Pancreas (tissue), 10 donors: ENCODE measurements at regions not wholly inside any gene's neighbourhood (a gene's known extent, or its start where the extent isn't known, plus 50 kb on each side); places are given as distances from the start of the nearest gene placed in this dataset.

ENCODE experiments used
- ATAC-seq, 4 donors: fragments of 200-7000 bp; cut with Tn5 transposase; one replicate each; pipeline versions ENCODE4 v1.8.0 to v1.9.1; 2020; ENCODE audit warnings: mild to moderate bottlenecking in 4 of 4, moderate library complexity in 4 of 4
- DNase-seq, 6 donors: peaks; one replicate each; pipeline ENCODE4 v3.0.0-alpha.2; 2020
- FAIRE-seq: peaks from 2 replicates; lab custom pipeline; 2012; peaks lifted over from hg19 to GRCh38; lab: Jason Lieb, UNC
- H3K27ac ChIP-seq, 4 donors: fragments of 200-600 bp; sonication (generic); 1 replicate in 3 of 4; 2 replicates in 1 of 4; pipeline versions ENCODE4 v1.5.0 to v1.8.0; 2020
- H3K27me3 ChIP-seq, 4 donors: fragments of 200-600 bp; one replicate each; pipeline ENCODE4 v1.8.0; 2021
- H3K36me3 ChIP-seq, 3 donors: fragments of 200-600 bp; sonication (generic) in 1 of 3; one replicate each; pipeline versions ENCODE4 v1.5.0 to v1.8.0; 2020 to 2021
- H3K4me1 ChIP-seq, 3 donors: fragments of 200-600 bp; one replicate each; pipeline ENCODE4 v1.8.0; 2021
- H3K4me3 ChIP-seq, 4 donors: fragments of 200-600 bp; sonication (generic) in 2 of 4; one replicate each; pipeline versions ENCODE4 v1.5.0 to v1.8.0; 2020 to 2021
- H3K9me3 ChIP-seq, 4 donors: fragments of 200-600 bp; one replicate each; pipeline ENCODE4 v1.8.0; 2021
- CTCF ChIP-seq, 4 donors: fragments of 200-600 bp; sonication (generic) in 3 of 4; IDR thresholded peaks; one replicate each; pipeline versions ENCODE4 v1.5.0 to v1.8.0; 2021; ENCODE audit warnings: antibody characterized with exemption in 4 of 4
- WGBS, 2 donors: extraction: QIAGEN DNeasy Blood & Tissue Kit; methylation state at CpG; one replicate each; pipeline ENCODE4 v1.1.7; 2013; 5-methylcytosine and 5-hydroxymethylcytosine counted together
- intact Hi-C, 3 donors: fragments of 100-400 bp; cut with DNase I; formaldehyde crosslinking; loops; one replicate each; pipeline versions ENCODE4 v1.11.1 to v1.14.2; 2022
- donor health status: healthy with polysubstance abuse.
- donor health status: DM: no; HTN: no; CAD: no; lungs with moderate emphysema.
- donor health status: DM: no; HTN: no; CAD: no.
- donor health status: control.
- donor health status: control.
- donor health status: Bipolar disorder and iron deficiency.
- donor health status: DM: yes; HTN: yes; CAD: no.
- donor health status: DM: no; HTN: no; CAD: no.
- donor health status: DM: no; HTN: no; CAD: no.
- donor health status: DM: yes; HTN: yes; CAD: no.

- ATAC-seq (no peak), FAIRE-seq (no peak), DNase-seq (no peak)
- WGBS, 2 donors = 69 to 70% methylated on average over 4 of the region's 4 CpGs
- H3K36me3 ChIP-seq = no peaks in the 10 kb centered on the region
- H3K4me1 ChIP-seq = no peaks in the 10 kb centered on the region
- H3K9me3 ChIP-seq = no peaks in the 10 kb centered on the region
- intact Hi-C loops = no loop called here
- no peaks in the 10 kb centered on the region for H3K27me3 ChIP-seq
- H3K4me3 ChIP-seq = no peak overlapping the region
- no peak for TF ChIP-seq CTCF (IDR thresholded peaks at IDR 0.05)
- no peak overlapping the region for H3K27ac ChIP-seq
These were observed 105.7 kb upstream of the SLC14A2 start for GRCh38 chr18:45509535-45509934.

GRCh38 chr18:45510656-45511055 is 104.6 kb upstream of the SLC14A2 start:
- TF ChIP-seq CTCF (IDR thresholded peaks at IDR 0.05) = no peak
- no peaks in the 10 kb centered on the region for H3K27me3 ChIP-seq
- H3K36me3 ChIP-seq = no peaks in the 10 kb centered on the region
- FAIRE-seq (no peak), DNase-seq (no peak), ATAC-seq (no peak)
- H3K27ac ChIP-seq = no peak overlapping the region
- H3K4me3 ChIP-seq = no peak overlapping the region
- no peaks in the 10 kb centered on the region for H3K4me1 ChIP-seq
- H3K9me3 ChIP-seq = no peaks in the 10 kb centered on the region
- intact Hi-C loops = no loop called here
- 75 to 93% methylated on average over 3 of the region's 3 CpGs for WGBS, 2 donors

GRCh38 chr18:45512363-45512953 is 102.8 kb upstream of the SLC14A2 start:
- intact Hi-C loops = no loop called here
- FAIRE-seq = no peak

GRCh38 chr18:45517181-45517741 is 98.0 kb upstream of the SLC14A2 start:
- intact Hi-C loops = no loop called here
- WGBS, 2 donors = 62 to 70% methylated on average over 11 of the region's 11 CpGs
- FAIRE-seq (no peak), ATAC-seq (peak in 2 of 4 donors; percentile 40 to 43), DNase-seq (peak in 1 of 6 donors; percentile 10)
- Histone ChIP-seq H3K4me3 (no peak overlapping the region), H3K36me3 (no peaks in the 10 kb centered on the region), H3K4me1 (no peaks in the 10 kb centered on the region), H3K9me3 (no peaks in the 10 kb centered on the region), H3K27ac (no peak overlapping the region), H3K27me3 (no peaks in the 10 kb centered on the region)
- no peak for TF ChIP-seq CTCF (IDR thresholded peaks at IDR 0.05)

More at GRCh38 chr18:45512363-45512953, 102.8 kb upstream of the SLC14A2 start:
- WGBS, 2 donors = 61 to 62% methylated on average over 5 of the region's 5 CpGs
- ATAC-seq (no peak), DNase-seq (no peak)
- Histone ChIP-seq H3K4me1 (no peaks in the 10 kb centered on the region), H3K27me3 (no peaks in the 10 kb centered on the region), H3K36me3 (no peaks in the 10 kb centered on the region), H3K9me3 (no peaks in the 10 kb centered on the region), H3K4me3 (no peak overlapping the region), H3K27ac (no peak overlapping the region)
- no peak for TF ChIP-seq CTCF (IDR thresholded peaks at IDR 0.05)
